ENCODE measurements at regions not wholly inside any gene's neighbourhood (a gene's known extent, or its start where the extent isn't known, plus 50 kb on each side); places are given as distances from the start of the nearest gene placed in this dataset.
"Not testable (repeated sequence)": the region's sequence is repeated elsewhere in the genome, so short reads cannot be mapped to it uniquely, and the experiment has no call there.

GRCh38 chr21:23131177-23131576, 2133.0 kb downstream of the NCAM2 start:
- peaks cover 8 to 49% (median 18%) of the 10 kb centered on the region in 6 donors for H3K9me3 Mint-ChIP-seq

GRCh38 chr21:23138797-23139196, 2140.6 kb downstream of the NCAM2 start:
- H3K36me3 Mint-ChIP-seq = no peaks in the 10 kb centered on the region
- H3K27ac Mint-ChIP-seq = no peak overlapping the region
- H3K27me3 Mint-ChIP-seq (ENCODE audit: low read depth in 3 of 3) = peaks cover 0 to 2% (median 1%) of the 10 kb centered on the region in 3 donors
- peaks cover 2 to 43% (median 19%) of the 10 kb centered on the region in 6 donors for H3K9me3 Mint-ChIP-seq
- H3K4me1 Mint-ChIP-seq = no peaks in the 10 kb centered on the region
- H3K4me3 Mint-ChIP-seq = no peak overlapping the region
- no peak for DNase-seq

More at GRCh38 chr21:23131177-23131576, 2133.0 kb downstream of the NCAM2 start:
- Mint-ChIP-seq H3K36me3 (no peaks in the 10 kb centered on the region), H3K27me3 (ENCODE audit: low read depth in 3 of 3) (peaks cover 0 to 3% (median 0%) of the 10 kb centered on the region in 3 donors), H3K27ac (no peak overlapping the region), H3K4me3 (no peak overlapping the region), H3K4me1 (no peaks in the 10 kb centered on the region)
- no peak for DNase-seq

- no peak for DNase-seq
- H3K27me3 Mint-ChIP-seq (ENCODE audit: low read depth in 3 of 3) = no peaks in the 10 kb centered on the region
- H3K9me3 Mint-ChIP-seq = peaks cover 4 to 41% (median 16%) of the 10 kb centered on the region in 6 donors
- no peaks in the 10 kb centered on the region for H3K4me1 Mint-ChIP-seq
- no peak overlapping the region for H3K4me3 Mint-ChIP-seq
- H3K27ac Mint-ChIP-seq = no peak overlapping the region
- H3K36me3 Mint-ChIP-seq = no peaks in the 10 kb centered on the region
These were observed 2153.9 kb downstream of the NCAM2 start for GRCh38 chr21:23152130-23152529.

GRCh38 chr21:23153842-23154241, 2155.6 kb downstream of the NCAM2 start:
- H3K36me3 Mint-ChIP-seq; DNase-seq; H3K27me3 Mint-ChIP-seq (ENCODE audit: low read depth in 3 of 3); H3K4me3 Mint-ChIP-seq; H3K4me1 Mint-ChIP-seq; H3K27ac Mint-ChIP-seq: not testable (repeated sequence)
- peaks cover 2 to 37% (median 15%) of the 10 kb centered on the region in 6 donors for H3K9me3 Mint-ChIP-seq

DNA sequence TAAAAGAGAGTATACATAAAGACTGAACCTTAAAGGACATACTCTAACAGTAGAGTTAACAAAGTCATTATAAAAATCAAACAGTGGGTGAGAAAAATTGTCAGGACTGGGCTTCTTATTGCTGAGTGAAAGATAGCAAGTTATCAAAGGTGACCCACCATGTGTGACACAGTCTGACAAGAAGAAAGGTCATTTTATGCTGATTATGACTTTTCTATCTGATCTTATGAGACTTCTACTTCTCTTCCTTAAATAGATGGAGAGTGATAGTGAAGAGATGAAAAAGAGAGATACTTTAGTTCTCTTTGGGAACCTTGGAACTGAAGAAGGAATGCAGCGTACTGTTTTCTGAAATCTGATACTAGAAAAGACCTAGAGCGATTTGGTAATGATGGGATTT, 2157.1 kb downstream of the NCAM2 start:
- Mint-ChIP-seq H3K36me3 (no peaks in the 10 kb centered on the region), H3K9me3 (peaks cover 2 to 33% (median 10%) of the 10 kb centered on the region in 6 donors), H3K4me3 (no peak overlapping the region), H3K27ac (no peak overlapping the region), H3K4me1 (no peaks in the 10 kb centered on the region), H3K27me3 (ENCODE audit: low read depth in 3 of 3) (no peaks in the 10 kb centered on the region)
- no peak for DNase-seq

DNA sequence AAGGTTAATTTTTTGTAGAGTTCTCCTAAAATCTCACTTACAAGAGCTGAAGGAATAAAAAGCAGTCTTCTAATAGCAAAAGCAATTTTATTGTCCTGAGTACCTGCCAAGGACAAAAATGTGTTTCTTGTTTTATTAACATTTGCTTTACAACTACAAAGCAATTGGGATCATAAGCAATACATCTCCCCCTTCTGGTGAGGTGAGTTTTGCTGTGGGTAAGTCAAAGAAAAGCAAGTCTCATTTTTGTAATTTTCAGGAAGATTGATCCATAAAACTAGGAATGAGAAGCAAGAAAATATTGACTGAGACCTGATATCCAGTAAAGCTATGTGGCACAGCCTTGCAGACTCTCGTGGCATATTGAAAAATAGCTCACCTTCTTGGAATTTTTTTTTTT, 2162.7 kb downstream of the NCAM2 start:
- no peaks in the 10 kb centered on the region for H3K4me1 Mint-ChIP-seq
- no peaks in the 10 kb centered on the region for H3K36me3 Mint-ChIP-seq
- H3K27ac Mint-ChIP-seq = no peak overlapping the region
- H3K9me3 Mint-ChIP-seq = peaks cover 0 to 12% (median 8%) of the 10 kb centered on the region in 6 donors
- no peaks in the 10 kb centered on the region for H3K27me3 Mint-ChIP-seq (ENCODE audit: low read depth in 3 of 3)
- H3K4me3 Mint-ChIP-seq = no peak overlapping the region
- DNase-seq = no peak

GRCh38 chr21:23162198-23162946, 2164.2 kb downstream of the NCAM2 start:
- H3K4me3 Mint-ChIP-seq = no peak overlapping the region

More at GRCh38 chr21:23162198-23162946, 2164.2 kb downstream of the NCAM2 start:
- Mint-ChIP-seq H3K4me1 (no peaks in the 10 kb centered on the region), H3K9me3 (peaks cover 0 to 19% (median 8%) of the 10 kb centered on the region in 6 donors), H3K27me3 (ENCODE audit: low read depth in 3 of 3) (no peaks in the 10 kb centered on the region), H3K27ac (no peak overlapping the region), H3K36me3 (peaks cover 0 to 3% (median 0%) of the 10 kb centered on the region in 3 donors)
- no peak for DNase-seq
